NB4 (cell line): ENCODE measurements at regions not wholly inside any gene's neighbourhood (a gene's known extent, or its start where the extent isn't known, plus 50 kb on each side); places are given as distances from the start of the nearest gene placed in this dataset.

Source experiments
- MYC ChIP-seq: IDR thresholded peaks from 2 replicates; pipeline ENCODE4 v1.6.1; 2011; ENCODE audit warnings: low read depth, low read length
- POLR2A ChIP-seq: IDR thresholded peaks from 2 replicates; pipeline ENCODE4 v1.6.1; 2011; ENCODE audit warnings: mild to moderate bottlenecking; ENCODE audit not compliant: insufficient read length; ENCODE audit errors: extremely low read depth
- TF ChIP-seq, protein P1 (sequence below): IDR thresholded peaks from one replicate; pipeline ENCODE4 v1.5.1; 2012; ENCODE audit warnings: low read depth, low read length
- TF ChIP-seq, protein P2 (sequence below): IDR thresholded peaks from 2 replicates; pipeline ENCODE4 v1.6.1; 2011; ENCODE audit warnings: low read depth, low read length

DNA sequence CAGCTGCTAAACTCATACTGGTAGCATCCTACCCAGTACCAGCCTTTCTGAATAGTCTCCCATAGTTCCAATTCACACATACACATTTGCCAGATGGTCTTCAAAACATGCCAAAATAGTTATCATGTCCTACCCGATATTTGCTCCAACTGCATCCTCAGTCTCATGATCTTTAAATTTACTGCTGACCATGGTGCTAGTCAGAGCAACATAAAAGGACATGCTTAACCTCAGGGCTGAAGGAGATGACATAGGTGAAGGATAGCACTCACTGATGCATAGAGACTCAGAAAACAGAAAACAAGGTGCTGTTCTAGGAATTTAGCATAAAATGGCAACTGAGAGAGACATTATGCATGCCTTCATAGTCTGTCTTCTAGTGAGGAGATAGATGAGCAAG is 200.6 kb upstream of the CCL2 start:
- TF ChIP-seq, protein P1, sequence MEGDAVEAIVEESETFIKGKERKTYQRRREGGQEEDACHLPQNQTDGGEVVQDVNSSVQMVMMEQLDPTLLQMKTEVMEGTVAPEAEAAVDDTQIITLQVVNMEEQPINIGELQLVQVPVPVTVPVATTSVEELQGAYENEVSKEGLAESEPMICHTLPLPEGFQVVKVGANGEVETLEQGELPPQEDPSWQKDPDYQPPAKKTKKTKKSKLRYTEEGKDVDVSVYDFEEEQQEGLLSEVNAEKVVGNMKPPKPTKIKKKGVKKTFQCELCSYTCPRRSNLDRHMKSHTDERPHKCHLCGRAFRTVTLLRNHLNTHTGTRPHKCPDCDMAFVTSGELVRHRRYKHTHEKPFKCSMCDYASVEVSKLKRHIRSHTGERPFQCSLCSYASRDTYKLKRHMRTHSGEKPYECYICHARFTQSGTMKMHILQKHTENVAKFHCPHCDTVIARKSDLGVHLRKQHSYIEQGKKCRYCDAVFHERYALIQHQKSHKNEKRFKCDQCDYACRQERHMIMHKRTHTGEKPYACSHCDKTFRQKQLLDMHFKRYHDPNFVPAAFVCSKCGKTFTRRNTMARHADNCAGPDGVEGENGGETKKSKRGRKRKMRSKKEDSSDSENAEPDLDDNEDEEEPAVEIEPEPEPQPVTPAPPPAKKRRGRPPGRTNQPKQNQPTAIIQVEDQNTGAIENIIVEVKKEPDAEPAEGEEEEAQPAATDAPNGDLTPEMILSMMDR: no peak
- TF ChIP-seq, protein P2, sequence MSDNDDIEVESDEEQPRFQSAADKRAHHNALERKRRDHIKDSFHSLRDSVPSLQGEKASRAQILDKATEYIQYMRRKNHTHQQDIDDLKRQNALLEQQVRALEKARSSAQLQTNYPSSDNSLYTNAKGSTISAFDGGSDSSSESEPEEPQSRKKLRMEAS: no peak
- TF ChIP-seq POLR2A: no peak
- no peak for TF ChIP-seq MYC
